Left hindlimb (tissue), 1 donor: ENCODE measurements at regions not wholly inside any gene's neighbourhood (a gene's known extent, or its start where the extent isn't known, plus 50 kb on each side); places are given as distances from the start of the nearest gene placed in this dataset.
"Not testable (repeated sequence)": the region's sequence is repeated elsewhere in the genome, so short reads cannot be mapped to it uniquely, and the experiment has no call there.

Experiments
- DNase-seq: peaks from one replicate; pipeline ENCODE4 v3.0.0-alpha.2; 2018

GRCh38 chr11:129639300-129639699 lies 176.3 kb upstream of the TMEM45B start:
- DNase-seq: no peak

- DNase-seq: no peak
Observed at GRCh38 chr11:129640671-129641070, 175.0 kb upstream of the TMEM45B start.

GRCh38 chr11:129643031-129643721 lies 172.5 kb upstream of the TMEM45B start:
- DNase-seq: no peak

- no peak for DNase-seq
Observed at GRCh38 chr11:129644326-129644725, 171.3 kb upstream of the TMEM45B start.

GRCh38 chr11:129645943-129646342 lies 169.7 kb upstream of the TMEM45B start:
- no peak for DNase-seq

GRCh38 chr11:129650044-129650443 lies 165.6 kb upstream of the TMEM45B start:
- DNase-seq: not testable (repeated sequence)

- DNase-seq: no peak
Observed at GRCh38 chr11:129652835-129653234, 162.8 kb upstream of the TMEM45B start.

- DNase-seq: no peak
Observed at GRCh38 chr11:129655247-129655832, 160.3 kb upstream of the TMEM45B start.

GRCh38 chr11:129657866-129658525 lies 157.7 kb upstream of the TMEM45B start:
- DNase-seq: no peak

- no peak for DNase-seq
Observed at GRCh38 chr11:129658526-129658867, 157.2 kb upstream of the TMEM45B start.

GRCh38 chr11:129680907-129681306 lies 134.7 kb upstream of the TMEM45B start:
- DNase-seq: no peak

GRCh38 chr11:129681344-129682114 lies 134.1 kb upstream of the TMEM45B start:
- no peak for DNase-seq

GRCh38 chr11:129686269-129686668 lies 129.4 kb upstream of the TMEM45B start:
- no peak for DNase-seq

- DNase-seq: no peak
Observed at GRCh38 chr11:129691142-129691541, 124.5 kb upstream of the TMEM45B start.

- DNase-seq: no peak
Observed at GRCh38 chr11:129694538-129694937, 121.1 kb upstream of the TMEM45B start.

- DNase-seq: no peak
Observed at GRCh38 chr11:129694966-129695365, 120.7 kb upstream of the TMEM45B start.

- DNase-seq: peak; percentile 59
Observed at GRCh38 chr11:129695571-129696308, 119.9 kb upstream of the TMEM45B start.

- DNase-seq: no peak
Observed at GRCh38 chr11:129696309-129696989, 119.2 kb upstream of the TMEM45B start.

- no peak for DNase-seq
Observed at GRCh38 chr11:129698212-129698611, 117.4 kb upstream of the TMEM45B start.

GRCh38 chr11:129699711-129700304 lies 115.8 kb upstream of the TMEM45B start:
- no peak for DNase-seq

GRCh38 chr11:129700701-129701100 lies 114.9 kb upstream of the TMEM45B start:
- no peak for DNase-seq

GRCh38 chr11:129701706-129702105 lies 113.9 kb upstream of the TMEM45B start:
- no peak for DNase-seq
